Naive thymus-derived CD8-positive, alpha-beta T cell (primary cell): ENCODE measurements at regions not wholly inside any gene's neighbourhood (a gene's known extent, or its start where the extent isn't known, plus 50 kb on each side); places are given as distances from the start of the nearest gene placed in this dataset.
"Not testable (repeated sequence)": the region's sequence is repeated elsewhere in the genome, so short reads cannot be mapped to it uniquely, and the experiment has no call there.

ENCODE experiments used
- ATAC-seq, 2 donors: fragments of 150-1000 bp; cut with Tn5 transposase in 1 of 2; sonication (Bioruptor Pico), chemical (Tn5 transposase) in 1 of 2; 1 replicate in 1 of 2; 2 replicates in 1 of 2; pipeline ENCODE4 v1.10.0; 2021; ENCODE audit warnings: mild to moderate bottlenecking in 2 of 2, moderate library complexity in 2 of 2
- POLR2A ChIA-PET: fragments of 350-600 bp; sonication (Branson Sonifier 250); formaldehyde crosslinking; loops from one replicate; lab custom pipeline; 2021; ENCODE audit warnings: antibody characterized with exemption; lab: Charles Lee
- DNase-seq, 10 donors: peaks; one replicate each; pipeline versions ENCODE4 v3.0.0 to v3.0.0-alpha.2; 2020 to 2022
- H3K27ac Mint-ChIP-seq, 10 donors: one replicate each; pipeline ENCODE4 v1.8.0; 2020 to 2022; ENCODE audit warnings: mild to moderate bottlenecking in 10 of 10, mixed read lengths in 10 of 10, moderate library complexity in 4 of 10, inconsistent platforms in 1 of 10
- H3K27me3 Mint-ChIP-seq, 5 donors: one replicate each; pipeline ENCODE4 v1.8.0; 2021 to 2022; ENCODE audit warnings: mixed read lengths in 5 of 5
- H3K36me3 Mint-ChIP-seq, 3 donors: one replicate each; pipeline ENCODE4 v1.8.0; 2020 to 2022; ENCODE audit warnings: mixed read lengths in 3 of 3, mild to moderate bottlenecking in 2 of 3, inconsistent platforms in 1 of 3
- H3K4me1 Mint-ChIP-seq, 4 donors: one replicate each; pipeline ENCODE4 v1.8.0; 2021 to 2022; ENCODE audit warnings: mixed read lengths in 4 of 4
- H3K4me3 Mint-ChIP-seq, 10 donors: one replicate each; pipeline ENCODE4 v1.8.0; 2020 to 2022; ENCODE audit warnings: mild to moderate bottlenecking in 10 of 10, mixed read lengths in 10 of 10, moderate library complexity in 6 of 10, inconsistent platforms in 1 of 10
- H3K9me3 Mint-ChIP-seq, 9 donors: one replicate each; pipeline ENCODE4 v1.8.0; 2020 to 2022; ENCODE audit warnings: mixed read lengths in 9 of 9, mild to moderate bottlenecking in 3 of 9, inconsistent platforms in 1 of 9, moderate library complexity in 1 of 9

DNA sequence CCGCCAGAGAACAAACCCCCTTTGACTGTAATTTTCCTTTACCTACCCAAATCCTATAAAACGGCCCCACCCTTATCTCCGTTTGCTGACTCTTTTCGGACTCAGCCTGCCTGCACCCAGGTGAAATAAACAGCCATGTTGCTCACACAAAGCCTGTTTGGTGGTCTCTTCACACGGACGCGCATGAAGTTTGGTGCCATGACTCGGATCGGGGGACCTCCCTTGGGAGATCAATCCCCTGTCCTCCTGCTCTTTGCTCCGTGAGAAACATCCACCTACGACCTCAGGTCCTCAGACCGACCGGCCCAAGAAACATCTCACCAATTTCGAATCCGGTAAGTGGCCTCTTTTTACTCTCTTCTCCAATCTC lies 52.1 kb upstream of the FAM124A start:
- H3K4me3 Mint-ChIP-seq, H3K4me1 Mint-ChIP-seq, H3K27ac Mint-ChIP-seq, H3K36me3 Mint-ChIP-seq, POLR2A ChIA-PET, DNase-seq, H3K9me3 Mint-ChIP-seq, ATAC-seq: not testable (repeated sequence)
- H3K27me3 Mint-ChIP-seq, result peaks cover 6 to 37% (median 14%) of the 10 kb centered on the region in 5 donors

- peaks cover 12 to 36% (median 15%) of the 10 kb centered on the region in 5 donors for H3K27me3 Mint-ChIP-seq
- H3K27ac Mint-ChIP-seq, H3K4me1 Mint-ChIP-seq, POLR2A ChIA-PET, DNase-seq, H3K4me3 Mint-ChIP-seq, ATAC-seq, H3K36me3 Mint-ChIP-seq, H3K9me3 Mint-ChIP-seq: not testable (repeated sequence)
These were observed 52.7 kb upstream of the FAM124A start for GRCh38 chr13:51169303-51170127.

DNA sequence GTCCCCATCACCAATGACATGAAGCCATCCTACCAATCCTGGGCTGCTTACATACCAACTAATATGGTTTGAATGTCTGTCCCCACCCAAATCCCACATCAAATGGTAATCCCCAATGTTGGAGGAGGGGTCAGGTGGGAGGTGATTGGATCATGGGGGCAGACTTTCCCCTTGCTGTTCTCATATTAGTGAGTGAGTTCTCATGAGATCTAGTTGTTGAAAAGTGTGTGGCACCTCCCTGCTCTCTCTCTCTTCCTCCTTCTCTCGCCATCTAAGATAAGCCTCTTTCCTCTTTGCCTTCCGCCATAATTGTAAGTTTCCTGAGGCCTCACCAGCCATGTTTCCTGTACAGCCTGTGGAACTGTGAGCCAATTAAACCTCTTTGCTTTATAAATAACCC lies 53.6 kb upstream of the FAM124A start:
- Mint-ChIP-seq H3K27ac (no peak overlapping the region), H3K4me3 (no peak overlapping the region), H3K27me3 (peaks cover 12 to 42% (median 14%) of the 10 kb centered on the region in 5 donors), H3K36me3 (no peaks in the 10 kb centered on the region), H3K9me3 (peaks cover 0 to 4% (median 0%) of the 10 kb centered on the region in 9 donors), H3K4me1 (no peaks in the 10 kb centered on the region)
- POLR2A ChIA-PET, result no interaction called here
- DNase-seq (no peak), ATAC-seq (no peak)

- no peak for DNase-seq
- Mint-ChIP-seq H3K4me3 (no peak overlapping the region), H3K27ac (no peak overlapping the region), H3K4me1 (no peaks in the 10 kb centered on the region), H3K36me3 (no peaks in the 10 kb centered on the region), H3K9me3 (peaks cover 0 to 4% (median 0%) of the 10 kb centered on the region in 9 donors), H3K27me3 (peaks cover 14 to 51% (median 14%) of the 10 kb centered on the region in 5 donors)
- POLR2A ChIA-PET, result no interaction called here
- ATAC-seq, result no peak
These were observed 54.6 kb upstream of the FAM124A start for GRCh38 chr13:51167393-51168191.

GRCh38 chr13:51162701-51163100 lies 51.6 kb upstream of the C13orf42 start:
- Mint-ChIP-seq H3K4me1 (no peaks in the 10 kb centered on the region), H3K27ac (no peak overlapping the region), H3K36me3 (no peaks in the 10 kb centered on the region), H3K4me3 (no peak overlapping the region), H3K27me3 (peaks cover 2 to 29% (median 12%) of the 10 kb centered on the region in 5 donors), H3K9me3 (peaks cover 0 to 4% (median 0%) of the 10 kb centered on the region in 9 donors)
- POLR2A ChIA-PET, result no interaction called here
- no peak for DNase-seq
- no peak for ATAC-seq
